Keratinocyte (primary cell): ENCODE measurements at regions not wholly inside any gene's neighbourhood (a gene's known extent, or its start where the extent isn't known, plus 50 kb on each side); places are given as distances from the start of the nearest gene placed in this dataset.

ENCODE experiments used
- DNase-seq: peaks from one replicate; pipeline ENCODE4 v3.0.0-alpha.2; 2011; ENCODE audit warnings: low read depth, missing footprints, low spot score
- FAIRE-seq: peaks from 2 replicates; lab custom pipeline; 2011; peaks lifted over from hg19 to GRCh38; lab: Jason Lieb, UNC
- H2AFZ ChIP-seq: 2 replicates; pipeline ENCODE4 v1.6.0; 2012; ENCODE audit warnings: low read length, control low read depth, inconsistent platforms; ENCODE audit not compliant: control insufficient read depth
- H3K27ac ChIP-seq: 2 replicates; pipeline ENCODE4 v1.5.1; 2011; ENCODE audit warnings: low read length; ENCODE audit not compliant: control insufficient read depth, insufficient read depth
- H3K27me3 ChIP-seq: 3 replicates; pipeline ENCODE4 v1.6.0; 2011; ENCODE audit warnings: low read length; ENCODE audit not compliant: control insufficient read depth, insufficient read depth; ENCODE audit errors: extremely low read depth
- H3K36me3 ChIP-seq, 2 experiments: 2 replicates in 1 of 2; 3 replicates in 1 of 2; pipeline ENCODE4 v1.5.1; 2011; ENCODE audit warnings: low read length in 2 of 2, mild to moderate bottlenecking in 1 of 2; ENCODE audit not compliant: control insufficient read depth in 2 of 2, insufficient read depth in 2 of 2; ENCODE audit errors: extremely low read depth in 1 of 2
- H3K4me1 ChIP-seq: 3 replicates; pipeline ENCODE4 v1.5.1; 2011; ENCODE audit warnings: low read length; ENCODE audit not compliant: control insufficient read depth, insufficient read depth; ENCODE audit errors: extremely low read depth
- H3K4me2 ChIP-seq: 3 replicates; pipeline ENCODE4 v1.6.0; 2011; ENCODE audit warnings: low read depth, low read length; ENCODE audit not compliant: control insufficient read depth, insufficient read depth; ENCODE audit errors: extremely low read depth
- H3K4me3 ChIP-seq, 3 experiments: fragments of 200-600 bp in 1 of 3; sonication (generic) in 1 of 3; 2 replicates in 2 of 3; 3 replicates in 1 of 3; pipeline ENCODE4 v1.5.1; 2011 to 2016; ENCODE audit warnings: low read length in 3 of 3, mild to moderate bottlenecking in 3 of 3, control low read depth in 2 of 3, inconsistent platforms in 1 of 3, low read depth in 1 of 3, mixed read lengths in 1 of 3, mixed run types in 1 of 3, moderate library complexity in 1 of 3; ENCODE audit not compliant: control insufficient read depth in 2 of 3, insufficient read depth in 2 of 3; ENCODE audit errors: extremely low read depth in 1 of 3
- H3K79me2 ChIP-seq: 2 replicates; pipeline ENCODE4 v1.6.0; 2012; ENCODE audit warnings: low read length; ENCODE audit not compliant: control insufficient read depth, insufficient read depth
- H3K9ac ChIP-seq: 3 replicates; pipeline ENCODE4 v1.6.0; 2011; ENCODE audit warnings: low read length; ENCODE audit not compliant: control insufficient read depth, insufficient read depth; ENCODE audit errors: extremely low read depth
- H3K9me1 ChIP-seq: 3 replicates; pipeline ENCODE4 v1.6.0; 2011; ENCODE audit warnings: low read length; ENCODE audit not compliant: control insufficient read depth, insufficient read depth; ENCODE audit errors: extremely low read depth
- H3K9me3 ChIP-seq: 2 replicates; pipeline ENCODE4 v1.5.1; 2012; ENCODE audit warnings: low read depth, low read length; ENCODE audit not compliant: control insufficient read depth
- H4K20me1 ChIP-seq: 3 replicates; pipeline ENCODE4 v1.6.0; 2011; ENCODE audit warnings: low read length; ENCODE audit not compliant: control insufficient read depth, insufficient read depth; ENCODE audit errors: extremely low read depth
- CTCF ChIP-seq, 3 experiments: IDR thresholded peaks in 1 of 3; conservative IDR thresholded peaks in 1 of 3; optimal IDR thresholded peaks in 1 of 3; 2 replicates in 2 of 3; 3 replicates in 1 of 3; pipeline versions ENCODE3 to v1.5.1; 2011; ENCODE audit warnings: low read length in 3 of 3, mild to moderate bottlenecking in 3 of 3, moderate library complexity in 2 of 3, control low read depth in 1 of 3, inconsistent platforms in 1 of 3; ENCODE audit not compliant: insufficient read depth in 2 of 3; ENCODE audit errors: extremely low read depth in 1 of 3
- EZH2 ChIP-seq: IDR thresholded peaks from one replicate; pipeline ENCODE4 v1.6.1; 2012; ENCODE audit warnings: inconsistent platforms, mild to moderate bottlenecking, low read length, moderate library complexity
- dilution Hi-C: fragments of 300-500 bp; cut with MboI; formaldehyde crosslinking; loops from one replicate; pipeline ENCODE4 v1.7.0; 2020; ENCODE audit warnings: low sequenced_read_pairs; ENCODE audit not compliant: extremely low pct_ligation_motif_present

DNA sequence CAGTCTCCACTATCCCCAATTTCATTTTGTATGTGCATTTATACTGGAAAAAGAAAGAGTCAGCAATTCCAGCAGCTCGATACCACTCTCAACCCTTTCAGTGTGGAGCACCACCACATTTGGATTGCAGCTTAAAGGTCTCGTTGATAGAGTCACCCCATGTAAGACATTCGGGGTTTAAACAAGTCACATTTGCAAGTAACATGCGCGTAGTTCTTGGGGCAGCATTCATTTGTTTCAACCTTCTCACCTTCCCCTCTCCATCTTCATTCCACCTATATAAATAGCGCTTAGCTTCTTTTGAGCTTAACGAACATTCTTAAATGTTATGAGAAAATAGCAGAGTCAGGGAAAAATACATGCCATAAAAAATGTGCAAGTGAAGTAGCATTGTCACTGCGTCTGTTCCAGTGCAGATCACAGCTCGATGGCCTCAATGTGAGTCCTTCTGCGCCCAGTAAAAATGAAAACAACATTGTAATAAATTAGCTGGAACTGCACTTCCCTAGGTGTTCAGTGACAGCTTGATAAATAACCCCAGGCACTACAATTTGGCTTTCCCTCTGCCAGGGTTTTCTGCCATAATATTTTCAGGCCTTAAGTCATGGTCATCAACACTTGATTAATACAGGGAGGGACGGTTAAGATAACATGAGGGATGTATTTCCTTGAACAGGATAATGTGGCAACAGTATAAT lies 737.8 kb upstream of the NRSN1 start:
- H3K27me3 ChIP-seq, result no peaks in the 10 kb centered on the region
- FAIRE-seq (no peak), DNase-seq (no peak)
- TF ChIP-seq CTCF (optimal IDR thresholded peaks at IDR 0.05 in 1 of 3, IDR thresholded peaks at IDR 0.05 in 1 of 3, conservative IDR thresholded peaks at IDR 0.05 in 1 of 3; ENCODE audit: extremely low read depth in 1 of 3, insufficient read depth in 2 of 3, low read length in 3 of 3), result no peak
- no peak for TF ChIP-seq EZH2
- H3K4me2 ChIP-seq, result no peak overlapping the region
- no peak overlapping the region for H3K4me3 ChIP-seq
- H4K20me1 ChIP-seq, result no peaks in the 10 kb centered on the region
- no peaks in the 10 kb centered on the region for H3K36me3 ChIP-seq
- no peak overlapping the region for H3K27ac ChIP-seq
- no peaks in the 10 kb centered on the region for H3K79me2 ChIP-seq
- dilution Hi-C loops, result no loop called here
- H3K9me3 ChIP-seq, result no peaks in the 10 kb centered on the region
- H3K9ac ChIP-seq, result no peak overlapping the region
- no peaks in the 10 kb centered on the region for H3K4me1 ChIP-seq
- no peaks in the 10 kb centered on the region for H3K9me1 ChIP-seq
- no peak overlapping the region for H2AFZ ChIP-seq

GRCh38 chr6:23389386-23389785 lies 736.6 kb upstream of the NRSN1 start:
- Histone ChIP-seq H3K27ac (no peak overlapping the region), H3K4me3 (no peak overlapping the region), H4K20me1 (no peaks in the 10 kb centered on the region), H3K36me3 (no peaks in the 10 kb centered on the region), H3K9ac (no peak overlapping the region), H3K4me1 (no peaks in the 10 kb centered on the region), H2AFZ (no peak overlapping the region), H3K27me3 (no peaks in the 10 kb centered on the region), H3K9me1 (no peaks in the 10 kb centered on the region), H3K79me2 (no peaks in the 10 kb centered on the region), H3K4me2 (no peak overlapping the region), H3K9me3 (no peaks in the 10 kb centered on the region)
- DNase-seq, result no peak
- dilution Hi-C loops, result no loop called here
- no peak for FAIRE-seq
- TF ChIP-seq EZH2 (no peak), CTCF (optimal IDR thresholded peaks at IDR 0.05 in 1 of 3, IDR thresholded peaks at IDR 0.05 in 1 of 3, conservative IDR thresholded peaks at IDR 0.05 in 1 of 3; ENCODE audit: extremely low read depth in 1 of 3, insufficient read depth in 2 of 3, low read length in 3 of 3) (no peak)
